ENCODE measurements at regions not wholly inside any gene's neighbourhood (a gene's known extent, or its start where the extent isn't known, plus 50 kb on each side); places are given as distances from the start of the nearest gene placed in this dataset.

GRCh38 chr3:177976241-177976640 lies 560.0 kb upstream of the KCNMB2 start:
- no peak overlapping the region for H3K4me3 ChIP-seq (ENCODE audit: low read length)
- H3K27ac ChIP-seq (ENCODE audit: low read length), result no peak overlapping the region
- no peaks in the 10 kb centered on the region for H3K36me3 ChIP-seq (ENCODE audit: control insufficient read depth, insufficient read depth, low read length)
- H3K4me1 ChIP-seq (ENCODE audit: control insufficient read depth, insufficient read depth, low read length), result peaks cover 9% of the 10 kb centered on the region
- DNase-seq, result no peak
- H3K9me3 ChIP-seq (ENCODE audit: control insufficient read depth, low read depth, low read length), result no peaks in the 10 kb centered on the region
- no peaks in the 10 kb centered on the region for H3K27me3 ChIP-seq (ENCODE audit: control insufficient read depth, insufficient read depth, low read length)
- WGBS (ENCODE audit: insufficient coverage, low lambda C conversion rate), result 83% methylated on average over 2 of the region's 2 CpGs

DNA sequence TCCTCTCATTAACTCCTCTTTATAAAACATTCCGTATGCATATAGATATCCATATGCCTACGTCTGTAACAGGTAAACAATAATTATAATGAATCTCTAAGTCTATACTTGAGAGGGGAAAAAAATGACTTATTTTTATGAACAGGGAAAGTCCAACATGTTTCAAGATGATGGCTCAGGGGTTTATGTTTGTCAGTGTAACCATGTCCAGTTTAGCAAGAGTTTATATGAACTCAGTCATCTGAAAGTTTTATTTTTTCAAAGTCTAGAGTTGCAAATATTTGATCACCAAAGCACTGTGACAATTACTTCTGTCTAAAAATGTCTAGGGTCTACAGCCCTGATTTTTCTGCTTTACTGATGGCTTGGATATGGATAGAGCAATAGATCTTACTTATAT lies 559.4 kb upstream of the KCNMB2 start:
- H3K27me3 ChIP-seq (ENCODE audit: control insufficient read depth, insufficient read depth, low read length), result no peaks in the 10 kb centered on the region
- 100% methylated on average over 2 of the region's 2 CpGs for WGBS (ENCODE audit: insufficient coverage, low lambda C conversion rate)
- H3K27ac ChIP-seq (ENCODE audit: low read length), result no peak overlapping the region
- no peaks in the 10 kb centered on the region for H3K36me3 ChIP-seq (ENCODE audit: control insufficient read depth, insufficient read depth, low read length)
- no peaks in the 10 kb centered on the region for H3K9me3 ChIP-seq (ENCODE audit: control insufficient read depth, low read depth, low read length)
- no peak for DNase-seq
- H3K4me1 ChIP-seq (ENCODE audit: control insufficient read depth, insufficient read depth, low read length), result peaks cover 9% of the 10 kb centered on the region
- H3K4me3 ChIP-seq (ENCODE audit: low read length), result no peak overlapping the region

DNA sequence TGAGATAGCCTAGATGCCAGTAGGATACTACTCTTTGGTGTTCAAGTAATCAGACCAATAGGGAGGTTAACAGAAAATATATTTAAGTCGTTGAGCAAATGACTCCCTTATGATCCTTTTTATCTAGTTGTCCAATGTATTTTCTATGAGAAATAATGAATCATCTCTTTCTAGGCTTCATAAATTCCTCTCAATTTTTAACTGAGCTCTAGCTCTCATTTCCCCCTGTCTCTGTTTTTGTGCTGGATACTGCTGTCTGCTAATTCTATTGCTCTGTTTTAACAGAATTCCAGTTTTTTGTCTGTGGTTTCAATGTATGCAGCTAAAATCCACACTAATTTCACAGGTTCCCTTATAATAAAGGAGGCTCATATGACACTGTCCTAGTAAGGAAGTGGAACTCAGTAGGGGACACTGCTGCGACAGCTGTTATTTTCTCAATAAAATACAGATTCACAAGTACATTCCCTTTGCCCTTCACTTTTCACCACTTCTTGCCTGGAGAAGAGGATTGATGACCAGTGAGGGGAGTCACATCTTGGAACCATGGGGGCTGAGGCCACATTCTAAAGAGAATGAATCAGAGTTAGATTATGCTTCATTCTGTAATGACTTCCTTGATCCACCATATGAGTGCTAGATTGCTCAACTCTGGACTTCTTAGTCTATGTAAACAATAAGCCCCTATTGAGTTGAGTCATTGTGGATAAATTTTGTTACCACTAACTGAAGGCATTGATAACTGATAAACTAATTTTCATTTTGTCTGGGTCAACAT lies 558.7 kb upstream of the KCNMB2 start:
- Histone ChIP-seq H3K9me3 (ENCODE audit: control insufficient read depth, low read depth, low read length) (no peaks in the 10 kb centered on the region), H3K4me3 (ENCODE audit: low read length) (no peak overlapping the region), H3K4me1 (ENCODE audit: control insufficient read depth, insufficient read depth, low read length) (peaks cover 9% of the 10 kb centered on the region), H3K27ac (ENCODE audit: low read length) (no peak overlapping the region), H3K36me3 (ENCODE audit: control insufficient read depth, insufficient read depth, low read length) (no peaks in the 10 kb centered on the region), H3K27me3 (ENCODE audit: control insufficient read depth, insufficient read depth, low read length) (no peaks in the 10 kb centered on the region)
- 100% methylated on average over 1 of the region's 2 CpGs for WGBS (ENCODE audit: insufficient coverage, low lambda C conversion rate)
- no peak for DNase-seq

DNA sequence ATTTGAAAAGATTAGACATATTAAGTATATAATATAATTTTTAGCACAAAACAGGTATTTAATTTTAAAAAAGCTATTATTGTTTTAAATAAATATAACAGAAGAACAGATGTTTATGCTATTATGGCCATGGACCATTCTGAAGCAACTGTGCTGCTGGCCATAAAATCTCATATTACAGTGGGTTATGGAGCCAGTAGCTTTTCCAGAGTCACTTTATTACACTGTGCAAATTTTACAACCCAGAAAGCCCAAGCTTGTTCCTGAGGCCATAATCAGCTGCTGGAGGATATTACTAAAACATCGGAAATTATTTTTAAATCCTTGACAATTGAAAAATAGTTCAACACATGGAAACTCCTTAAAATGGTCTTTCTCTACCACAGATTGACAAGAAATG lies 557.3 kb upstream of the KCNMB2 start:
- no peaks in the 10 kb centered on the region for H3K9me3 ChIP-seq (ENCODE audit: control insufficient read depth, low read depth, low read length)
- H3K4me3 ChIP-seq (ENCODE audit: low read length), result no peak overlapping the region
- no peaks in the 10 kb centered on the region for H3K27me3 ChIP-seq (ENCODE audit: control insufficient read depth, insufficient read depth, low read length)
- no peak for DNase-seq
- H3K27ac ChIP-seq (ENCODE audit: low read length), result no peak overlapping the region
- no peaks in the 10 kb centered on the region for H3K36me3 ChIP-seq (ENCODE audit: control insufficient read depth, insufficient read depth, low read length)
- WGBS (ENCODE audit: insufficient coverage, low lambda C conversion rate), result no CpG with 5 or more reads among the region's 1 CpG
- H3K4me1 ChIP-seq (ENCODE audit: control insufficient read depth, insufficient read depth, low read length), result peaks cover 9% of the 10 kb centered on the region

DNA sequence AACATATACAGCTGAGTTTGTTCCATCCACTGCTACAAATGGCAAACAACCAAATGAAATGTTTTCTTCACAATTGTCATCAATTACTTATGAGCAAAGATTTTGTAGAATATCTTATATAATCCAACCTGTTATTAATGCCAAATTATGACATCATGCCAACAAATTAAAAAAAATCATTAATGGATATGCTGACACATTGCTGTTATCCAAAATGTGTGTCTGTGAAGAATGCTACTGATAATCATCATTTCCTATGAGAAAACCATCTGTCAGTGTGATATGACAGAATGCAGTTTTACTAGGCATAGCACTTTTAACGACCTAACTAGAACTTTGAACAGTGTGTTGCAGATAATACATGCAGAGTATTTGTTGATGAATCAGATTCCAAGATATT lies 556.5 kb upstream of the KCNMB2 start:
- Histone ChIP-seq H3K9me3 (ENCODE audit: control insufficient read depth, low read depth, low read length) (no peaks in the 10 kb centered on the region), H3K4me1 (ENCODE audit: control insufficient read depth, insufficient read depth, low read length) (peaks cover 9% of the 10 kb centered on the region), H3K27ac (ENCODE audit: low read length) (no peak overlapping the region), H3K36me3 (ENCODE audit: control insufficient read depth, insufficient read depth, low read length) (no peaks in the 10 kb centered on the region), H3K4me3 (ENCODE audit: low read length) (no peak overlapping the region), H3K27me3 (ENCODE audit: control insufficient read depth, insufficient read depth, low read length) (no peaks in the 10 kb centered on the region)
- peak in 1 of 2 donors; percentile 10 for DNase-seq
- WGBS (ENCODE audit: insufficient coverage, low lambda C conversion rate), result no CpG with 5 or more reads among the region's 1 CpG

DNA sequence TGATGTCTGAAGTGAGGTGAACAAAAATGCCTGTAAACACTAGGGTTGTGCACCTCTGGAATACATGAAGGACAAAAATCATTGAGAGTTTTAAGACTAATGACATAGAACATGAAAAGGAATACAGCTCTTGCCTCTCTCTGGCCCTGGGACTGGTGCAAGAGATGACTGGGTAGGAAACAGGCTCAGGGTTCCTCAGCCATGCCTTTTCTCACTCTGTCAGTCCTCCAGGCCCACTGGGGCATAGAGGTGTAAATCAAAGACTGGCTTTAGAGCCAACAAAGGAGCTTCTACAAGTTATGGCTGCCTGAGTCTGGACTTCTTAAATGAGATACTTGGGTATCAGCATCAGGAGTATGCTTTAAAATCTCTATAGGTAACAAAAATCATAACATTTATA lies 554.7 kb upstream of the KCNMB2 start:
- H3K27ac ChIP-seq (ENCODE audit: low read length), result no peak overlapping the region
- no peaks in the 10 kb centered on the region for H3K9me3 ChIP-seq (ENCODE audit: control insufficient read depth, low read depth, low read length)
- H3K27me3 ChIP-seq (ENCODE audit: control insufficient read depth, insufficient read depth, low read length), result no peaks in the 10 kb centered on the region
- H3K4me3 ChIP-seq (ENCODE audit: low read length), result no peak overlapping the region
- H3K4me1 ChIP-seq (ENCODE audit: control insufficient read depth, insufficient read depth, low read length), result peaks cover 9% of the 10 kb centered on the region
- no peak for DNase-seq
- no peaks in the 10 kb centered on the region for H3K36me3 ChIP-seq (ENCODE audit: control insufficient read depth, insufficient read depth, low read length)

- Histone ChIP-seq H3K4me3 (ENCODE audit: low read length) (no peak overlapping the region), H3K36me3 (ENCODE audit: control insufficient read depth, insufficient read depth, low read length) (no peaks in the 10 kb centered on the region), H3K4me1 (ENCODE audit: control insufficient read depth, insufficient read depth, low read length) (peaks cover 9% of the 10 kb centered on the region), H3K9me3 (ENCODE audit: control insufficient read depth, low read depth, low read length) (no peaks in the 10 kb centered on the region), H3K27me3 (ENCODE audit: control insufficient read depth, insufficient read depth, low read length) (no peaks in the 10 kb centered on the region), H3K27ac (ENCODE audit: low read length) (no peak overlapping the region)
- no peak for DNase-seq
- no CpG with 5 or more reads among the region's 1 CpG for WGBS (ENCODE audit: insufficient coverage, low lambda C conversion rate)
These were observed 554.2 kb upstream of the KCNMB2 start for GRCh38 chr3:177982034-177982433.

DNA sequence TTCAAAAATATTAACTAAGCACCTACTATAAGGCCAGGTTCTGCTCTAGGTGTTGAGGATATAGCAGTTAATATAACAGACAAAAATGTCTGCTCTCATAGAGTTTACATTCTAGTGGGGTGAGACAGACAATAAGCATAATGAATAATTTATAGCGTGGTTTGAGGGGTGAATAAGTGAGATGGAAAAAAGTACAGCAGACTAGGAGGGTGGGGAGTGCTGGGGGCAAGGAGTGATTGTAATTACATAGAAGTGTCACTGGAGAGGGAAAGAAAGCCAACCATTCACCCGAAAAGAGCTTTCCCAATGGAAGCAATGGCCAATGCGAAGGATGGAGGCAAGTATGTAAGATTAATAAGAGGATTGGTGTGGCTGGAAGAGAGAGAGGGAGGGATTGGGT lies 552.9 kb upstream of the KCNMB2 start:
- Histone ChIP-seq H3K4me3 (ENCODE audit: low read length) (no peak overlapping the region), H3K9me3 (ENCODE audit: control insufficient read depth, low read depth, low read length) (no peaks in the 10 kb centered on the region), H3K36me3 (ENCODE audit: control insufficient read depth, insufficient read depth, low read length) (no peaks in the 10 kb centered on the region), H3K4me1 (ENCODE audit: control insufficient read depth, insufficient read depth, low read length) (peaks cover 7% of the 10 kb centered on the region), H3K27ac (ENCODE audit: low read length) (no peak overlapping the region), H3K27me3 (ENCODE audit: control insufficient read depth, insufficient read depth, low read length) (no peaks in the 10 kb centered on the region)
- DNase-seq, result no peak
- WGBS (ENCODE audit: insufficient coverage, low lambda C conversion rate), result 100% methylated on average over 1 of the region's 3 CpGs

GRCh38 chr3:177992993-177993970 lies 543.0 kb upstream of the KCNMB2 start:
- DNase-seq, result peak; percentile 58 to 83
- Histone ChIP-seq H3K4me3 (ENCODE audit: low read length) (no peak overlapping the region), H3K27me3 (ENCODE audit: control insufficient read depth, insufficient read depth, low read length) (no peaks in the 10 kb centered on the region), H3K27ac (ENCODE audit: low read length) (peak overlapping the region; percentile 69), H3K4me1 (ENCODE audit: control insufficient read depth, insufficient read depth, low read length) (peaks cover 11% of the 10 kb centered on the region), H3K9me3 (ENCODE audit: control insufficient read depth, low read depth, low read length) (no peaks in the 10 kb centered on the region), H3K36me3 (ENCODE audit: control insufficient read depth, insufficient read depth, low read length) (no peaks in the 10 kb centered on the region)
- WGBS (ENCODE audit: insufficient coverage, low lambda C conversion rate), result 29% methylated on average over 1 of the region's 6 CpGs

- H3K27me3 ChIP-seq (ENCODE audit: control insufficient read depth, insufficient read depth, low read length), result no peaks in the 10 kb centered on the region
- no peak for DNase-seq
- H3K4me3 ChIP-seq (ENCODE audit: low read length), result no peak overlapping the region
- no peaks in the 10 kb centered on the region for H3K36me3 ChIP-seq (ENCODE audit: control insufficient read depth, insufficient read depth, low read length)
- H3K4me1 ChIP-seq (ENCODE audit: control insufficient read depth, insufficient read depth, low read length), result peaks cover 11% of the 10 kb centered on the region
- no peaks in the 10 kb centered on the region for H3K9me3 ChIP-seq (ENCODE audit: control insufficient read depth, low read depth, low read length)
- H3K27ac ChIP-seq (ENCODE audit: low read length), result no peak overlapping the region
These were observed 541.3 kb upstream of the KCNMB2 start for GRCh38 chr3:177994976-177995375.

All from large intestine (tissue), 3 donors.